ENCODE measurements at regions not wholly inside any gene's neighbourhood (a gene's known extent, or its start where the extent isn't known, plus 50 kb on each side); places are given as distances from the start of the nearest gene placed in this dataset.
A peak's percentile ranks its signal among the peaks of the same experiment; 100 is the strongest.
"Not testable (repeated sequence)": the region's sequence is repeated elsewhere in the genome, so short reads cannot be mapped to it uniquely, and the experiment has no call there.

- Histone ChIP-seq H3K27ac (ENCODE audit: extremely low read length, insufficient read depth, low read length) (peak overlapping the region; percentile 97), H3K4me2 (ENCODE audit: low read depth, low read length) (peak overlapping the region; percentile 57), H3K9ac (ENCODE audit: insufficient read depth, low read depth, low read length) (peak overlapping the region; percentile 74), H3K4me1 (ENCODE audit: insufficient read depth, low read length) (peaks cover 66% of the 10 kb centered on the region), H3K4me3 (replicated peaks in 1 of 3; ENCODE audit: insufficient read depth in 1 of 3, low read depth in 2 of 3, low read length in 3 of 3) (peak overlapping the region in 1 of 3 experiments; percentile 14; a peak in 1 of 6 replicates)
- FAIRE-seq; in situ Hi-C loops (cut with HindIII; ENCODE audit: extremely low pct_ligation_motif_present, low pct_unique_long_range_greater_than_20kb); DNase-seq (ENCODE audit: low spot score); H3K79me2 ChIP-seq (ENCODE audit: insufficient read depth, low read length); ATAC-seq; H4K20me1 ChIP-seq (ENCODE audit: insufficient read depth, low read length); H3K27me3 ChIP-seq (ENCODE audit: control insufficient read depth in 1 of 2, insufficient read depth in 2 of 2, low read length in 2 of 2); H3K9me3 ChIP-seq (ENCODE audit: low read length); H2AFZ ChIP-seq (ENCODE audit: low read length); CTCF ChIA-PET (ENCODE audit: low intra/inter-chr PET ratio, low total read pairs); H3K36me3 ChIP-seq (replicated peaks in 1 of 2; ENCODE audit: control insufficient read depth in 1 of 2, insufficient read depth in 2 of 2, low read length in 2 of 2); BruUV-seq (replicated peaks): not testable (repeated sequence)
- 93% methylated on average over 4 of the region's 4 CpGs for WGBS (ENCODE audit: low lambda C conversion rate)
- intact Hi-C loops (cut with micrococcal nuclease; ENCODE audit: unreplicated experiment), result loop anchor here (1.0 to 5.0 kb wide), 3 partner anchors 8 to 641 kb away; no protein-coding TSS in a partner anchor
- TF ChIP-seq ZNF460 (CRISPR knock-in tag; IDR thresholded peaks at IDR 0.05; ENCODE audit: borderline replicate concordance) (peak; percentile 59; the same call in 1 of the 2 replicates), ZNF644 (CRISPR knock-in tag; IDR thresholded peaks at IDR 0.05; ENCODE audit: low read depth) (0 out of 2 replicates have a peak, but pooled peaks have one; percentile 15), ZMYM3 (CRISPR knock-in tag; IDR thresholded peaks at IDR 0.05) (0 out of 2 replicates have a peak, but pooled peaks have one; percentile 32), ZMYM2 (CRISPR knock-in tag; IDR thresholded peaks at IDR 0.05) (0 out of 2 replicates have a peak, but pooled peaks have one; percentile 22), CBX5 (CRISPR knock-in tag; IDR thresholded peaks at IDR 0.05; ENCODE audit: borderline replicate concordance) (0 out of 2 replicates have a peak, but pooled peaks have one; percentile 29), CHD4 (IDR thresholded peaks at IDR 0.05; ENCODE audit: borderline replicate concordance, low read length) (peak; percentile 69; the same call in 1 of the 2 replicates), SALL1 (CRISPR knock-in tag; IDR thresholded peaks at IDR 0.05) (peak; percentile 17; the same call in 1 of the 2 replicates)
- POLR2A ChIA-PET, result interaction anchor here (0.7 to 1.9 kb wide), 9 partner anchors 8 to 640 kb away, joined by 3 to 26 read pairs (median 7); partner anchors contain the start of gene IRS1
These were observed 639.0 kb downstream of the IRS1 start for GRCh38 chr2:226160617-226161016.

DNA sequence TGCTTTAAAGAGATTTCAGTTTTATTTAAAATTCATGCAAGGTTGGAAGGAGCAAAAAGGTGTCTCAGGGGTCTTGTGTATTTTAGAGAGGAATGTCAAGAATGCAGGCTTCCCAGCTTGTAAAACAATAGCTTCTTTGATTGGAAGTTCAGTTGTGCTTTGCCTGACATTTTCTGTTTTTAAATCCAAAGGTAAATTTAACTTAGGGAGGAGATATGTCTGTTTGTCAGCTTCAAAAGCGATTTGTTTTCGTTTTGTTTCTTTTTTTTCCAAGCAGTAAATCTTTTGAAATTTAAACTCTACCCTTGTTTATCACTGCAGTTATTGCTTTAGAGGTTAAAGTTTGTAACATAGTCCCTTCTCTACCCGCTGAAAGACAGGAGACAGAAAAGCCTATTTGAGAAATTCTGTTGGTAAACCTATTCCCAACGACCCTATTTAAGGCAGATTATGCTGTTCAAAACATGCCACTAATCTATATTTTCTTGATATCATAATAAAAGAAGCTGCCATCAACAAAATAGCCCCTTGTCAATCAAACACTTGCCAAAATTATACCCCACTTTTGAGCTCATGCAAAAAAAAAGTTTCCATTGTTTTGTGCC is 639.6 kb downstream of the IRS1 start:
- peak overlapping the region in 2 of 3 experiments; percentile 3 to 14; a peak in 1 of 6 replicates for H3K4me3 ChIP-seq (replicated peaks in 1 of 3; ENCODE audit: insufficient read depth in 1 of 3, low read depth in 2 of 3, low read length in 3 of 3)
- peak overlapping the region; percentile 57 for H3K4me2 ChIP-seq (ENCODE audit: low read depth, low read length)
- TF ChIP-seq KLF11 (CRISPR knock-in tag; IDR thresholded peaks at IDR 0.05), result peak; percentile 71; the same call in 1 of the 2 replicates
- TF ChIP-seq IKZF1 (IDR thresholded peaks at IDR 0.05), result no peak
- no peak for TF ChIP-seq ZNF672 (CRISPR knock-in tag; IDR thresholded peaks at IDR 0.05)
- no peak for TF ChIP-seq FOXC1 (CRISPR knock-in tag; IDR thresholded peaks at IDR 0.05; ENCODE audit: borderline replicate concordance)
- TF ChIP-seq ARID3A (IDR thresholded peaks at IDR 0.05; ENCODE audit: low read depth, low read length), result peak; percentile 86
- TF ChIP-seq ZBTB7B (CRISPR knock-in tag; IDR thresholded peaks at IDR 0.05), result peak; percentile 94
- no peak for TF ChIP-seq CENPX (CRISPR knock-in tag; IDR thresholded peaks at IDR 0.05)
- TF ChIP-seq ZFP62 (CRISPR knock-in tag; IDR thresholded peaks at IDR 0.05), result no peak
- no peak for TF ChIP-seq ZNF335 (CRISPR knock-in tag; IDR thresholded peaks at IDR 0.05)
- no peak for TF ChIP-seq ZNF235 (CRISPR knock-in tag; IDR thresholded peaks at IDR 0.05; ENCODE audit: borderline replicate concordance)
- TF ChIP-seq ZNF703 (CRISPR knock-in tag; IDR thresholded peaks at IDR 0.05; ENCODE audit: borderline replicate concordance), result peak; percentile 85; the same call in 1 of the 2 replicates

More for the DNA sequence above, 639.6 kb downstream of the IRS1 start:
- H3K4me1 ChIP-seq (ENCODE audit: insufficient read depth, low read length), result peaks cover 72% of the 10 kb centered on the region
- FAIRE-seq (peak; percentile 73), ATAC-seq (peak; percentile 97), DNase-seq (ENCODE audit: low spot score) (peak; percentile 99)
- intact Hi-C loops (cut with micrococcal nuclease; ENCODE audit: unreplicated experiment), result loop anchor here (1.0 to 5.0 kb wide), 5 partner anchors 8 to 641 kb away; no protein-coding TSS in a partner anchor
- H3K27me3 ChIP-seq (ENCODE audit: control insufficient read depth in 1 of 2, insufficient read depth in 2 of 2, low read length in 2 of 2), result no peaks in the 10 kb centered on the region; a peak in 1 of 5 replicates
- ChIA-PET POLR2A (interaction anchor here (0.6 to 1.9 kb wide), 16 partner anchors 9 to 1348 kb away, joined by 3 to 26 read pairs (median 5); partner anchors contain the start of gene IRS1), CTCF (ENCODE audit: low intra/inter-chr PET ratio, low total read pairs) (no interaction called here)
- BruUV-seq (replicated peaks), result no TSS peak
- H3K9me3 ChIP-seq (ENCODE audit: low read length), result no peaks in the 10 kb centered on the region
- H3K36me3 ChIP-seq (replicated peaks in 1 of 2; ENCODE audit: control insufficient read depth in 1 of 2, insufficient read depth in 2 of 2, low read length in 2 of 2), result no peaks in the 10 kb centered on the region
- in situ Hi-C loops (cut with HindIII; ENCODE audit: extremely low pct_ligation_motif_present, low pct_unique_long_range_greater_than_20kb), result no loop called here
- no peaks in the 10 kb centered on the region for H4K20me1 ChIP-seq (ENCODE audit: insufficient read depth, low read length)
- peak overlapping the region; percentile 74 for H3K9ac ChIP-seq (ENCODE audit: insufficient read depth, low read depth, low read length)
- 0% methylated on average over 4 of the region's 4 CpGs for WGBS (ENCODE audit: low lambda C conversion rate)
- peak overlapping the region; percentile 97 for H3K27ac ChIP-seq (ENCODE audit: extremely low read length, insufficient read depth, low read length)
- H2AFZ ChIP-seq (ENCODE audit: low read length), result no peak overlapping the region
- H3K79me2 ChIP-seq (ENCODE audit: insufficient read depth, low read length), result no peaks in the 10 kb centered on the region
